ENCODE measurements at regions not wholly inside any gene's neighbourhood (a gene's known extent, or its start where the extent isn't known, plus 50 kb on each side); places are given as distances from the start of the nearest gene placed in this dataset.
"Not testable (repeated sequence)": the region's sequence is repeated elsewhere in the genome, so short reads cannot be mapped to it uniquely, and the experiment has no call there.

GRCh38 chr3:125810010-125810409 lies 159.0 kb upstream of the ROPN1B start:
- DNase-seq (ENCODE audit: low read depth, low spot score): not testable (repeated sequence)

- DNase-seq (ENCODE audit: low read depth, low spot score): not testable (repeated sequence)
These were observed 146.8 kb upstream of the ROPN1B start for GRCh38 chr3:125822175-125822574.

GRCh38 chr3:125831005-125831750 lies 137.8 kb upstream of the ROPN1B start:
- not testable (repeated sequence) for DNase-seq (ENCODE audit: low read depth, low spot score)

- not testable (repeated sequence) for DNase-seq (ENCODE audit: low read depth, low spot score)
These were observed 133.4 kb upstream of the ROPN1B start for GRCh38 chr3:125835562-125835961.

- not testable (repeated sequence) for DNase-seq (ENCODE audit: low read depth, low spot score)
These were observed 132.9 kb upstream of the ROPN1B start for GRCh38 chr3:125836011-125836551.

DNA sequence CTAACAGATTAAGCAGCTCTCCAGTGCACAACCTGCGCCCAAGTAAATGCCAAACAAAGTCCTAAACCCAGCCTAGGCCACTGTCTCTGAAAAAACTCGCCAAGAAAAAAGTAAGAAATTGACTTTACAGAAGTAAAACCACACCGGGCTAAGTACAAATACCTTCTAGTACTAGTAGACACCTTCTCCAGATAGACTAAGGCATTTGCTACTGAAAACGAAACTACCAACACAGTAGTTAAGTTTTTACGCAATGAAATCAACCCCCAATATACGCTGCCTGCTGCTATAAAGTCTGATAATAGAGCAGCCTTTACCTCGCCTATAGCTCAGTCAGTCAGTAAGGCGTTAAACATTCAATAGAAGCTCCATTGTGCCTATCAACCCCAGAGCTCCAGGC lies 132.2 kb upstream of the ROPN1B start:
- DNase-seq (ENCODE audit: low read depth, low spot score): not testable (repeated sequence)

DNA sequence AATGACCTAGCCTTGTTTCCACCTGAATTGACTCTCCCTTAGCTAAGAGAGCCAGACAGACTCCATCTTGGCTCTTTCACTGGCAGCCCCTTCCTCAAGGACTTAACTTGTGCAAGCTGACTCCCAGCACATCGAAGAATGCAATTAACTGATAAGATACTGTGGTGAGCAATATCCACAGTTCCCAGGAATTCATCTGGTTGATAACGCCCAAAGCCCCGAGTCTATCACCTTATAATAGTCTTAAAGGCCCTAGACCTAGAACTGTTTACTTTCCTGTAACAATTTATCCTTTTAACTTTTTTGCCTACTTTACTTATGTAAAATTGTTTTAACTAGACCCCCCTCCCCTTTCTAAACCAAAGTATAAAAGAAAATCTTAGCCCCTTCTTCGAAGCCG lies 130.1 kb upstream of the ROPN1B start:
- not testable (repeated sequence) for DNase-seq (ENCODE audit: low read depth, low spot score)

DNA sequence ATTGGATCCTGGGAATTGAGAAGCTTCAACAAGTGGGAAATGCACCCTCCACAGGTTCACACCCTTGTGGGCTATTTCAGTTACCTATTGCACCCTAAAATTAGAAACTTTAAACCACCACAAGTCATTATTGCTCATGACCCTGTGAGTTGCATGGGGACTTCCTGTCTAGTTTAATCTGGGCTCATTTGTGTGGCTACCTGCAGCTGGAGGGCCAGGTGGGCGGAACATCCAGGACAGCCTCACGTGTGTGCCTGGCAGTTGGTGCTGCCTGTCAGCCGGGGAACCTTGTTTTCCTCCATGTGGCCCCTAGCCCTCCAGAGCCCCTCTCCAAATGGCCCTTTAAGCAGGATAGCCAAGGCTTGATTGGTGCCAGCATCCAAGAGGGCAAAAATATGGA lies 128.5 kb upstream of the ROPN1B start:
- DNase-seq (ENCODE audit: low read depth, low spot score): not testable (repeated sequence)

- DNase-seq (ENCODE audit: low read depth, low spot score): not testable (repeated sequence)
These were observed 121.0 kb upstream of the ROPN1B start for GRCh38 chr3:125847966-125848365.

GRCh38 chr3:125855006-125855405 lies 114.0 kb upstream of the ROPN1B start:
- not testable (repeated sequence) for DNase-seq (ENCODE audit: low read depth, low spot score)

GRCh38 chr3:125860547-125860946 lies 108.4 kb upstream of the ROPN1B start:
- DNase-seq (ENCODE audit: low read depth, low spot score): not testable (repeated sequence)

GRCh38 chr3:125862841-125863254 lies 106.1 kb upstream of the ROPN1B start:
- DNase-seq (ENCODE audit: low read depth, low spot score): not testable (repeated sequence)

DNA sequence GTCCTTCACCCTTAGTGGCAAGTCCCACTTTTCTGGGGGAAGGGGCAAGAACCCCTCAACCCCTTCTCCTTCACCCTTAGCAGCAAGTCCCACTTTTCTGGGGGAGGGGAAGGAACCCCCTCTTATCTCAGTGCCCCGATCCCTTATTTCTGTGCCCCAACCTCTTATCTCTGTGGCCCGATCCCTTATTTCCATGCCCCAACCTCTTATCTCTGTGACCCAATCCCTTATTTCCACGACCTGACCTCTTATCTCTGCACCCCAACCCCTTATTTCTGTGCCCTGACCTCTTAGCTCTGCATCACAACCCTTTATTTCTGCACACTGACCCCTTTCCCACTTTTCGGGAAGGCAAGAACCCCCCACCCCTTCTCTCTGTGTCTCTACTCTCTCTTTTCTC lies 104.4 kb upstream of the ROPN1B start:
- not testable (repeated sequence) for DNase-seq (ENCODE audit: low read depth, low spot score)

DNA sequence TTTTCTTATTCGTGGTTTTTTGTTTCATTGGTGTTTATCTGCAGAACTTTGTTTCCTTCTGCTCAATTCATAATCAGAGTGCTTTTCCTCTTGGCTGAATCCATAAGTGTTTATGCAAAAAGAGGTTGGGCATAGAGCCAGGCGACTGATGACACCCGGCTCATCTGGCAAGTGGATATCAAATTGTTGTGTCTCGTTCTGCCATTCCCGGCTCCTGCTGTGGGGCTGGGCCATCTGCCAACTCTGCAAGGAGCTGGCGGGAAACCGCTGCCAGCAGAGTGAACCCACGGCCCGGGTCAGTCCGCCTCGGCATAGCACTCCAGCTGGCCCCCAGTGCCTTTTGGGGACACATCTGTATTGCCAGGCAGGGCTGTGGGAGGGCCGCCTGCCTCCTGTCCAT lies 83.0 kb upstream of the ROPN1B start:
- DNase-seq (ENCODE audit: low read depth, low spot score): peak; percentile 72

DNA sequence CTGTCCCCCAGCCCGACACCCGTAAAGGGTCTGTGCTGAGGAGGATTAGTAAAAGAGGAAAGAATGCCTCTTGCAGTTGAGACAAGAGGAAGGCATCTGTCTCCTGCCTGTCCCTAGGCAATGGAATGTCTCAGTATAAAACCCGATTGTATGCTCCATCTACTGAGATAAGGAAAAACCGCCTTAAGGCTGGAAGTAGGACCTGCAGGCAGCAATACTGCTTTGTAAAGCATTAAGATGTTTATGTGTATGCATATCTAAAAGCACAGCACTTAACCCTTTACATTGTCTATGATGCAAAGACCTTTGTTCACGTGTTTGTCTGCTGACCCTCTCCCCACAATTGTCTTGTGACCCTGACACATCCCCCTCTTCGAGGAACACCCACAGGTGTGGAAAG lies 69.8 kb upstream of the ROPN1B start:
- not testable (repeated sequence) for DNase-seq (ENCODE audit: low read depth, low spot score)

- DNase-seq (ENCODE audit: low read depth, low spot score): not testable (repeated sequence)
These were observed 67.5 kb upstream of the ROPN1B start for GRCh38 chr3:125901473-125901872.

DNA sequence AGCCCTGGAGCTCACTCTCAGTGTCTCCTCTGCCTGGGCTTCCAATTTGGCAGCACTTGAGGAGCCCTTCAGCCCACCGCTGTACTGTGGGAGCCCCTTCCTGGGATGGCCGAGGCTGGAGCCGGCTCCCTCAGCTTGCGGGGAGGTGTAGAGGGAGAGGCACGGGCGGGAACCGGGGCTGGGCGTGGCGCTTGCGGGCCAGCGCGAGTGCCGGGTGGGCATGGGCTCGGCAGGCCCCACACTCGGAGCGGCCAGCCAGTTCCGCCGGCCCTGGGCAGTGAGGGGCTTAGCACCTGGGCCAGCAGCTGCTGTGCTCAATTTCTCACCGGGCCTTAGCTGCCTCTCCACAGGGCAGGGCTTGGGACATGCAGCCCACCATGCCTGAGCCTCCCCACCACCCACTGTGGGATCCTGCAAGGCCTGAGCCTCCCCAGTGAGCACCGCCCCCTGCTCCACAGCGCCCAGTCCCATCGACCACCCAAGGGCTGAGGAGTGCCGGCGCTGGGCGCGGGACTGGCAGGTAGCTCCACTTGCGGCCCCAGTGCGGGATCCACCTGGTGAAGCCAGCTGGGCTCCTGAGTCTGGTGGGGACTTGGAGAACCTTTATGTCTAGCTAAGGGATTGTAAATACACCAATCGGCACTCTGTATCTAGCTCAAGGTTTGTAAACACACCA lies 65.1 kb upstream of the ROPN1B start:
- DNase-seq (ENCODE audit: low read depth, low spot score): not testable (repeated sequence)

DNA sequence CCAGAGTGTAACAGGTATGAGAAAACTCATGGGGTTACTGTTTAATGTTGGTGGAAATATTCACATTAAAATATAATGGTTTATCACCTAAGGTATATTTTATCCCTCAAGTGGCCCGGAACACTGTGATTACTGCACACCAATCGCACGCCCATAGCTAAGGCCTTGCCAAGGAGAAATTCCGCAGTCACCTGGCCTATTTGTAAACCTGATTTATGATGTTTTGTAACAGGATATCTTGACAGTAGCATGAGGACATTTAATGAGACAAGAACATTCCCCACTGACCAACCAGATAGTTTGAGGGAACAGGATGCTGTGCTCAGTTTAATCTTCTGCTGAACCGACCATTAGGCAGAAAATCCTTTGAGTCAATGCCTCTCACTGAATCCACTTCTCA lies 61.7 kb upstream of the ROPN1B start:
- not testable (repeated sequence) for DNase-seq (ENCODE audit: low read depth, low spot score)

DNA sequence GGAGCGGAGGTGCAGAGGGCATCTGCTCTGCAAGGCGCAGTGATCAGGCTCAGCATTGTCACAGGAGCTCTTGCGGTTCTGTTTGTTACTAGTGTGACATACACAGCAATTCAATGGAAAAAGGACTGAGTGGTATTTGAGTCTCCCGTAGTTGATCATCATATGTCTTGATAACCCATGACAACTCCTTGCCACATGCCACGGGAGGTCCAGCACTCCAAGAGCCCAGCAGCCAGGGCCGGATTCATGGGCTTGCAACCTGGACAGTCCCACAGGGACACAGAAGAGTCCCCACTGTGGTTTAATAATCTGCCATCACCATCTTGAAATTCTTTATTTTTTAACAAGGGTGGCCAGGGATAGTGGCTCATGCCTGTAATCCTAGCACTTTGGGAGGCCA lies 58.1 kb upstream of the ROPN1B start:
- not testable (repeated sequence) for DNase-seq (ENCODE audit: low read depth, low spot score)

GRCh38 chr3:125914608-125915436 lies 54.2 kb upstream of the ROPN1B start:
- not testable (repeated sequence) for DNase-seq (ENCODE audit: low read depth, low spot score)

DNA sequence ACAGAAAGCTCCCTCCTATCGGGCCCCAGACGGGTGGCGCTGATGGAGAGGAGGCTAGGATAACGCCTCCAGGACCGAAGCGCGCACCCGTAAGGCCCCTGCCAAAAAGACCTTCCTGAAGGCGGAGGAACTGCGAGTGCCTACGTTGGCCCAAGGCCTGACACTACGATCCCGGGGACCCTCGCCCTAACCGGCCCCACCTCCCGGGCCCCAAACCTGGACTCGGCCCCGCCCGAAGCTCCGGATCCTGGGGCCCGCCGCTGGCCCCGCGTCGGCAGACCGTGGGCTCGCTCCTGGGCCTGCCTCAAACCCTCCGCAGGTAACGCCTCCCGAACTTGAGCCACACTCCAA lies 53.6 kb upstream of the ROPN1B start:
- DNase-seq (ENCODE audit: low read depth, low spot score): peak; percentile 17

All from brain pericyte (primary cell).